Mesenchymal stem cell (in vitro differentiated cells and primary cell): ENCODE measurements at regions not wholly inside any gene's neighbourhood (a gene's known extent, or its start where the extent isn't known, plus 50 kb on each side); places are given as distances from the start of the nearest gene placed in this dataset.

ENCODE experiments used
- DNase-seq: peaks from one replicate; pipeline ENCODE4 v3.0.0-alpha.2; 2013
- H2AFZ ChIP-seq: one replicate; pipeline ENCODE4 v1.6.1; 2013; ENCODE audit warnings: low read depth, mild to moderate bottlenecking, control low read depth, inconsistent platforms, low read length, moderate library complexity
- H2AK5ac ChIP-seq: 2 replicates; pipeline ENCODE4 v1.6.1; 2013; ENCODE audit warnings: low read length, moderate library complexity, mild to moderate bottlenecking, inconsistent platforms; ENCODE audit not compliant: severe bottlenecking
- H2BK120ac ChIP-seq: one replicate; pipeline ENCODE4 v1.6.1; 2013; ENCODE audit warnings: low read depth, mild to moderate bottlenecking, inconsistent platforms, low read length, moderate library complexity
- H2BK12ac ChIP-seq, 2 experiments: one replicate each; pipeline ENCODE4 v1.6.1; 2013; ENCODE audit warnings: inconsistent platforms in 2 of 2, low read length in 2 of 2, mild to moderate bottlenecking in 2 of 2, moderate library complexity in 2 of 2, control low read depth in 1 of 2
- H2BK15ac ChIP-seq: one replicate; pipeline ENCODE4 v1.6.1; 2013; ENCODE audit warnings: mild to moderate bottlenecking, low read depth, inconsistent platforms; ENCODE audit not compliant: poor library complexity, severe bottlenecking
- H2BK5ac ChIP-seq: 2 replicates; pipeline ENCODE4 v1.6.1; 2013; ENCODE audit warnings: low read depth, mild to moderate bottlenecking, low read length, control low read depth, inconsistent platforms; ENCODE audit not compliant: poor library complexity, severe bottlenecking
- H3K14ac ChIP-seq, 2 experiments: one replicate each; pipeline ENCODE4 v1.6.1; 2013; ENCODE audit warnings: inconsistent platforms in 2 of 2, low read length in 2 of 2, control low read depth in 1 of 2, mild to moderate bottlenecking in 1 of 2, moderate library complexity in 1 of 2
- H3K18ac ChIP-seq, 2 experiments: one replicate each; pipeline ENCODE4 v1.6.1; 2013; ENCODE audit warnings: inconsistent platforms in 2 of 2, low read length in 2 of 2, control low read depth in 1 of 2, low read depth in 1 of 2, mild to moderate bottlenecking in 1 of 2
- H3K23ac ChIP-seq, 2 experiments: one replicate each; pipeline ENCODE4 v1.6.1; 2013; ENCODE audit warnings: inconsistent platforms in 2 of 2, low read length in 2 of 2, mild to moderate bottlenecking in 2 of 2, moderate library complexity in 2 of 2, control low read depth in 1 of 2
- H3K27ac ChIP-seq: 2 replicates; pipeline ENCODE4 v1.5.1; 2013; ENCODE audit warnings: mild to moderate bottlenecking, moderate library complexity, low read length, control low read depth, inconsistent platforms; ENCODE audit not compliant: poor library complexity, severe bottlenecking
- H3K27me3 ChIP-seq, 2 experiments: 2 replicates each; pipeline versions ENCODE4 v1.6.1 to v1.7.0; 2013; ENCODE audit warnings: low read length in 2 of 2, mild to moderate bottlenecking in 2 of 2, moderate library complexity in 2 of 2, control low read depth in 1 of 2, inconsistent platforms in 1 of 2; ENCODE audit not compliant: control insufficient read depth in 1 of 2, insufficient read depth in 1 of 2
- H3K36me3 ChIP-seq, 2 experiments: 2 replicates each; pipeline versions ENCODE4 v1.6.1 to v1.7.0; 2013; ENCODE audit warnings: low read length in 2 of 2, control low read depth in 1 of 2, inconsistent platforms in 1 of 2, low read depth in 1 of 2, mild to moderate bottlenecking in 1 of 2; ENCODE audit not compliant: insufficient read depth in 2 of 2, control insufficient read depth in 1 of 2
- H3K4ac ChIP-seq, 2 experiments: one replicate each; pipeline ENCODE4 v1.6.1; 2013; ENCODE audit warnings: inconsistent platforms in 2 of 2, low read length in 2 of 2, mild to moderate bottlenecking in 2 of 2, moderate library complexity in 2 of 2, control low read depth in 1 of 2, low read depth in 1 of 2
- H3K4me1 ChIP-seq: 2 replicates; pipeline ENCODE4 v1.6.1; 2013; ENCODE audit warnings: low read depth, low read length, control low read depth; ENCODE audit not compliant: control insufficient read depth, insufficient read depth
- H3K4me2 ChIP-seq: 2 replicates; pipeline ENCODE4 v1.6.1; 2013; ENCODE audit warnings: low read length, mild to moderate bottlenecking, inconsistent platforms; ENCODE audit not compliant: poor library complexity, severe bottlenecking
- H3K4me3 ChIP-seq, 2 experiments: 2 replicates each; pipeline versions ENCODE4 v1.5.1 to v1.7.0; 2013; ENCODE audit warnings: low read length in 2 of 2, mild to moderate bottlenecking in 2 of 2, control low read depth in 1 of 2, low read depth in 1 of 2; ENCODE audit not compliant: insufficient read depth in 1 of 2
- H3K79me1 ChIP-seq: replicated peaks from 2 replicates; pipeline ENCODE4 v1.6.1; 2013; ENCODE audit warnings: mild to moderate bottlenecking, control low read depth, low read length, inconsistent platforms; ENCODE audit not compliant: poor library complexity, severe bottlenecking
- H3K9ac ChIP-seq: 2 replicates; pipeline ENCODE4 v1.7.0; 2013; ENCODE audit warnings: mild to moderate bottlenecking, low read length, moderate library complexity
- H3K9me3 ChIP-seq: 2 replicates; pipeline ENCODE4 v1.7.0; 2013; ENCODE audit warnings: mild to moderate bottlenecking, low read length; ENCODE audit not compliant: control insufficient read depth
- H4K8ac ChIP-seq: one replicate; pipeline ENCODE4 v1.6.1; 2013; ENCODE audit warnings: inconsistent platforms, mild to moderate bottlenecking, low read length, moderate library complexity
- H4K91ac ChIP-seq: one replicate; pipeline ENCODE4 v1.6.1; 2013; ENCODE audit warnings: mild to moderate bottlenecking, low read length, inconsistent platforms
- whole genome bisulfite sequencing: methylation state at CpG from one replicate; pipeline ENCODE4 v1.1.7; 2013; ENCODE audit warnings: mixed read lengths; 5-methylcytosine and 5-hydroxymethylcytosine counted together

DNA sequence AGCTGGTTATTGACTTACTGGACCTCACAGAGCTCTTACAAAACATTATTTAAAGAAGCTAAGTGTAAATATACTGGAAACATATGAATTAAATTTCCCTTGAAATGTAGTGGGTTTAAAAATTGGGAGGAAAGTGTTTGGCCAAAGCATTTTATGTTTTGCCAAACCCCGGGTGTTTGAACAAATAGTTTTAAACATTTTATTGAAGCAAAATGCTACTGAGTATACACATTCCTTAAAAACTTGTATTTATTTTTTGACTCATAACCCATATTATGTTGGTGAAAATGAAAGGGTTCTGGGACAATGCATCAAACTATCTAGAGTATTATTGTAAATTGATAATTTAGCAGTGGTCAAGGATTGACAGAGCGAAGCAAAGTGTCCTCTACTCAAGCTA lies 1048.5 kb downstream of the SLC6A15 start:
- no CpG with 5 or more reads among the region's 2 CpGs for WGBS
- Histone ChIP-seq H3K27me3 (no peaks in the 10 kb centered on the region), H3K36me3 (no peaks in the 10 kb centered on the region), H3K18ac (no peak overlapping the region), H3K4me2 (no peak overlapping the region), H4K8ac (no peak overlapping the region), H3K4me1 (no peaks in the 10 kb centered on the region), H3K9ac (no peak overlapping the region), H2AFZ (no peak overlapping the region), H2AK5ac (no peak overlapping the region), H2BK15ac (no peak overlapping the region), H2BK5ac (no peak overlapping the region), H4K91ac (no peak overlapping the region), H3K4me3 (no peak overlapping the region), H3K4ac (no peak overlapping the region), H3K9me3 (peaks cover 5% of the 10 kb centered on the region), H3K14ac (no peak overlapping the region), H3K23ac (no peak overlapping the region), H2BK120ac (no peak overlapping the region), H3K27ac (no peak overlapping the region), H2BK12ac (no peak overlapping the region), H3K79me1 (no peaks in the 10 kb centered on the region)
- DNase-seq: no peak

DNA sequence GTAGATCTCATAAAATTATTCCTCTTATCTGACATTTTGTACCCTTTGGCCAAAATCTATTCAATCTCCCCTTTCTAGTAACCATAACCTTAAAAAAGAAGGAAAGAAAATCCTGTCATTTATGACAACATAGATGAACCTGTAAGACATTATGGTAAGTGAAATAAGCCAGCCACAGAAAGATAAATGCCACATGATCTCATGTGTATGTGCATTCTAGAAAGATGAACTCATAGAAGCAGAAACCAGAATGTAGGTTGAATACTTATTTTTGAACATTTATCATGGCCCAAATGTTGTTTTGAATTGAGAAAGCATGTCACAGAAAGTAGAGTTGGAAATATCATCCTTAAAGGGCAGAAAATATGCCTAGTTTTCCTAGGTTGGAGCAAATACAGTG lies 1053.6 kb downstream of the SLC6A15 start:
- Histone ChIP-seq H3K18ac (no peak overlapping the region), H3K4ac (no peak overlapping the region), H2AFZ (no peak overlapping the region), H2BK120ac (no peak overlapping the region), H3K9me3 (peaks cover 40% of the 10 kb centered on the region), H3K4me1 (no peaks in the 10 kb centered on the region), H3K14ac (no peak overlapping the region), H3K27ac (no peak overlapping the region), H4K91ac (no peak overlapping the region), H3K4me2 (no peak overlapping the region), H4K8ac (no peak overlapping the region), H3K23ac (no peak overlapping the region), H2AK5ac (no peak overlapping the region), H3K9ac (no peak overlapping the region), H2BK12ac (no peak overlapping the region), H3K27me3 (no peaks in the 10 kb centered on the region), H2BK5ac (no peak overlapping the region), H2BK15ac (no peak overlapping the region), H3K36me3 (no peaks in the 10 kb centered on the region), H3K79me1 (no peaks in the 10 kb centered on the region), H3K4me3 (no peak overlapping the region)
- DNase-seq: no peak

DNA sequence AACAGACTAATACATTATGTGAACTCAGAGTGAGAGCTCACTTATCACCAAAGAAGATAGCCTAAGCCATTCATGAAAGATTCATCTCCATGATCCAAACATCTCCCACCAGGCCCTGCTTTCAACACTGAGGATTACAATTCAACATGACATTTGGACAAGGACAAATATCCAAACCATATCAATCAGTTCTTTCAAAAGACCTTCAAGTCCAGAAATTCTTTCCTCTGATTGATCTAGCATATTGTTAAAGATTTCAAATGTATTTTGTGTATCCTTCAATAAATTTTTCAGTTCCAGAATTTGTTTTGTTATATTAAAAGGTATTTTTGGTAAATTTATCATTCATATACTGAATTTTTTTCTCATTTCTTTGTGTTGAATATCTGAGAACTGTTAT lies 1055.8 kb downstream of the SLC6A15 start:
- no peak for DNase-seq
- no peak overlapping the region for H2BK12ac ChIP-seq

DNA sequence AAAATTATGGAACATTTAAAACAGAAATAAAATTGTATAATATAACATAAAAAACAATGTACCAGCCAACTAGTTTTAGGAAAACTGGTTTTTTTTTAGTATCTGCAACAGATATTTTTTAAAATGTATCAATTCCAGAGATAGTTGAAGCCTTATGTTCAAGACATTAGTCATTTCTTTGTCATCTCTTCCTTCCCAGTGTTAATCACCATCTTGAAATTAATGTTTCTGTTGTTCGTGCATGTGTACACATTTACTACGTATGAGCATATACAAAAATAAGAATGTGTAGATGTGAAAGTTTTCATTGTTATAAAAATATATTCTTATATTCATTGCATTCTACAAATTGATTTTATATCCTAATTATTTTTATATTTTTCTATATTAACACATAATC lies 1062.1 kb downstream of the SLC6A15 start:
- peaks cover 8% of the 10 kb centered on the region for H3K9me3 ChIP-seq
- no peak overlapping the region for H3K4me3 ChIP-seq
- no peak overlapping the region for H3K4me2 ChIP-seq
- no peak overlapping the region for H2AFZ ChIP-seq
- H2AK5ac ChIP-seq: no peak overlapping the region
- no peak for DNase-seq
- no peak overlapping the region for H3K14ac ChIP-seq
- H2BK5ac ChIP-seq: no peak overlapping the region
- H2BK120ac ChIP-seq: no peak overlapping the region
- no peaks in the 10 kb centered on the region for H3K27me3 ChIP-seq
- no peaks in the 10 kb centered on the region for H3K4me1 ChIP-seq
- no peak overlapping the region for H3K23ac ChIP-seq
- H2BK12ac ChIP-seq: no peak overlapping the region
- no CpG with 5 or more reads among the region's 2 CpGs for WGBS
- H4K8ac ChIP-seq: no peak overlapping the region
- no peaks in the 10 kb centered on the region for H3K36me3 ChIP-seq
- H3K18ac ChIP-seq: no peak overlapping the region
- no peak overlapping the region for H4K91ac ChIP-seq
- H3K9ac ChIP-seq: no peak overlapping the region
- H2BK15ac ChIP-seq: no peak overlapping the region
- no peak overlapping the region for H3K27ac ChIP-seq
- no peaks in the 10 kb centered on the region for H3K79me1 ChIP-seq
- no peak overlapping the region for H3K4ac ChIP-seq

More for the DNA sequence above, 1055.8 kb downstream of the SLC6A15 start:
- Histone ChIP-seq H2AK5ac (no peak overlapping the region), H3K14ac (no peak overlapping the region), H2AFZ (no peak overlapping the region), H3K27ac (no peak overlapping the region), H3K79me1 (no peaks in the 10 kb centered on the region), H2BK120ac (no peak overlapping the region), H3K9me3 (peaks cover 41% of the 10 kb centered on the region), H3K4me1 (no peaks in the 10 kb centered on the region), H2BK15ac (no peak overlapping the region), H3K23ac (no peak overlapping the region), H4K8ac (no peak overlapping the region), H4K91ac (no peak overlapping the region), H3K36me3 (no peaks in the 10 kb centered on the region), H3K27me3 (no peaks in the 10 kb centered on the region), H3K9ac (no peak overlapping the region), H3K4me3 (no peak overlapping the region), H3K4me2 (no peak overlapping the region), H3K4ac (no peak overlapping the region), H2BK5ac (no peak overlapping the region), H3K18ac (no peak overlapping the region)
